ENCODE measurements at regions not wholly inside any gene's neighbourhood (a gene's known extent, or its start where the extent isn't known, plus 50 kb on each side); places are given as distances from the start of the nearest gene placed in this dataset.
A peak's percentile ranks its signal among the peaks of the same experiment; 100 is the strongest.

DNA sequence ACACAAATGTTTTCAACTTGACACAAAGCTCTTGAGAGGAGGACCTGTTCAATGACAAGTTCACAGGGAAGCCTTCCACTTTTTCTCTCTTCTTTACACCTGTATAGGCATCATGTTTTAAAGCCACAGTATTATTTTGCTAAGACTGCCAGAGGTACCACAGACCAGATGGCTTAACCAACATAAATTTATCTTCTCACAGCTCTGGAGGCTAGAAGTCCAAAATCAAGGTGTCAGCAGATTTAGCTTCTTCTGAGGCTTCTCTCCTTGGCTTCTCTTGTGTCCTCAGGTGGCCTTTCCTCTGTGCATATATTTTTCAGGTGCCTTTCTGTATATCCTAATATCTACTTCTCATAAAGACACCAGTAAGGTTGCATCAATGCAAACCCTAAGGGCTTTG lies 435.2 kb upstream of the GBE1 start:
- Histone ChIP-seq H3K9ac (ENCODE audit: low read length) (no peak overlapping the region), H3K4me1 (ENCODE audit: insufficient read depth, low read length) (no peaks in the 10 kb centered on the region), H3K36me3 (ENCODE audit: low read depth, low read length) (no peaks in the 10 kb centered on the region), H3K27me3 (ENCODE audit: low read length) (no peaks in the 10 kb centered on the region), H3K4me3 (ENCODE audit: low read length) (no peak overlapping the region), H3K27ac (ENCODE audit: low read length) (no peak overlapping the region), H3K79me2 (ENCODE audit: low read length) (no peaks in the 10 kb centered on the region), H4K20me1 (ENCODE audit: low read length) (no peaks in the 10 kb centered on the region), H2AFZ (ENCODE audit: low read length) (no peak overlapping the region), H3K4me2 (ENCODE audit: low read length) (no peak overlapping the region), H3K9me2 (replicated peaks; ENCODE audit: low read length) (no peaks in the 10 kb centered on the region), H3F3A (ENCODE audit: low read length, unreplicated experiment) (no peaks in the 10 kb centered on the region), H3K9me3 (ENCODE audit: low read length) (no peaks in the 10 kb centered on the region)
- DNase-seq (no peak), ATAC-seq (no peak)
- POLR2A ChIA-PET (ENCODE audit: unreplicated experiment) = no interaction called here
- no peak for TF ChIP-seq EZH2 (IDR thresholded peaks at IDR 0.05; ENCODE audit: low read length, unreplicated experiment)
- TF ChIP-seq EZH2phosphoT487 (IDR thresholded peaks at IDR 0.05; ENCODE audit: borderline replicate concordance, low read length) = no peak
- TF ChIP-seq, protein P1, sequence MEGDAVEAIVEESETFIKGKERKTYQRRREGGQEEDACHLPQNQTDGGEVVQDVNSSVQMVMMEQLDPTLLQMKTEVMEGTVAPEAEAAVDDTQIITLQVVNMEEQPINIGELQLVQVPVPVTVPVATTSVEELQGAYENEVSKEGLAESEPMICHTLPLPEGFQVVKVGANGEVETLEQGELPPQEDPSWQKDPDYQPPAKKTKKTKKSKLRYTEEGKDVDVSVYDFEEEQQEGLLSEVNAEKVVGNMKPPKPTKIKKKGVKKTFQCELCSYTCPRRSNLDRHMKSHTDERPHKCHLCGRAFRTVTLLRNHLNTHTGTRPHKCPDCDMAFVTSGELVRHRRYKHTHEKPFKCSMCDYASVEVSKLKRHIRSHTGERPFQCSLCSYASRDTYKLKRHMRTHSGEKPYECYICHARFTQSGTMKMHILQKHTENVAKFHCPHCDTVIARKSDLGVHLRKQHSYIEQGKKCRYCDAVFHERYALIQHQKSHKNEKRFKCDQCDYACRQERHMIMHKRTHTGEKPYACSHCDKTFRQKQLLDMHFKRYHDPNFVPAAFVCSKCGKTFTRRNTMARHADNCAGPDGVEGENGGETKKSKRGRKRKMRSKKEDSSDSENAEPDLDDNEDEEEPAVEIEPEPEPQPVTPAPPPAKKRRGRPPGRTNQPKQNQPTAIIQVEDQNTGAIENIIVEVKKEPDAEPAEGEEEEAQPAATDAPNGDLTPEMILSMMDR (conservative IDR thresholded peaks at IDR 0.05; ENCODE audit: low read depth, low read length) = no peak
- no TSS peak for BruUV-seq (replicated peaks)
- intact Hi-C loops (cut with micrococcal nuclease) = no loop called here
- CTCF ChIA-PET = no interaction called here

DNA sequence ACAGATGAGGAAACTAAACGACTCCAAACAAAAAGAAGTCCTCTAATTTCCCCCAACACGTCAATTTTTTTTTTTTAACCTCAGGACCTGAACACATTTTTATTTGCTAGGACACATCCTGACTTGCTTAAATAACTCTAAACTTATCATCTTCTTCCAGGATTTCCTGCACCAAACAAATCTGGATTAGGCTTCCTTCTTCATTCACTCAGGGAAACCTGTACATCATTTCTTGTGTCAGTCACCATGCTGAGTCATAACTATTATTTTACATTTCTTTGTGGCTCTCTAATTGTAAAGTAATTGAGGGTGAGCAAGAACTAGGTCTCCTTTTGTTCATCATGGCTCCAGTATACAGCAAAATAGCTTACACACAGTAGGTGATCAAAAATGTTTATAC lies 433.4 kb upstream of the GBE1 start:
- no peak overlapping the region for H3K4me2 ChIP-seq (ENCODE audit: low read length)
- H3K36me3 ChIP-seq (ENCODE audit: low read depth, low read length) = no peaks in the 10 kb centered on the region
- no peak overlapping the region for H3K4me3 ChIP-seq (ENCODE audit: low read length)
- ATAC-seq = peak; percentile 49
- ChIA-PET CTCF (interaction anchor here (0.7 kb wide), 1 partner anchor 775 kb away, joined by 3 read pairs; no protein-coding TSS in a partner anchor), POLR2A (ENCODE audit: unreplicated experiment) (no interaction called here)
- no peak overlapping the region for H2AFZ ChIP-seq (ENCODE audit: low read length)
- no peaks in the 10 kb centered on the region for H3K79me2 ChIP-seq (ENCODE audit: low read length)
- no peak overlapping the region for H3K9ac ChIP-seq (ENCODE audit: low read length)
- H3K9me2 ChIP-seq (replicated peaks; ENCODE audit: low read length) = no peaks in the 10 kb centered on the region
- no peaks in the 10 kb centered on the region for H3F3A ChIP-seq (ENCODE audit: low read length, unreplicated experiment)
- no peaks in the 10 kb centered on the region for H3K4me1 ChIP-seq (ENCODE audit: insufficient read depth, low read length)
- H4K20me1 ChIP-seq (ENCODE audit: low read length) = no peaks in the 10 kb centered on the region
- peak; percentile 29 for DNase-seq
- TF ChIP-seq EZH2phosphoT487 (IDR thresholded peaks at IDR 0.05; ENCODE audit: borderline replicate concordance, low read length) (no peak), EZH2 (IDR thresholded peaks at IDR 0.05; ENCODE audit: low read length, unreplicated experiment) (no peak)
- TF ChIP-seq, protein P1 (conservative IDR thresholded peaks at IDR 0.05; ENCODE audit: low read depth, low read length) = no peak
- intact Hi-C loops (cut with micrococcal nuclease) = no loop called here
- H3K27me3 ChIP-seq (ENCODE audit: low read length) = no peaks in the 10 kb centered on the region
- no TSS peak for BruUV-seq (replicated peaks)
- no peaks in the 10 kb centered on the region for H3K9me3 ChIP-seq (ENCODE audit: low read length)
- H3K27ac ChIP-seq (ENCODE audit: low read length) = no peak overlapping the region

DNA sequence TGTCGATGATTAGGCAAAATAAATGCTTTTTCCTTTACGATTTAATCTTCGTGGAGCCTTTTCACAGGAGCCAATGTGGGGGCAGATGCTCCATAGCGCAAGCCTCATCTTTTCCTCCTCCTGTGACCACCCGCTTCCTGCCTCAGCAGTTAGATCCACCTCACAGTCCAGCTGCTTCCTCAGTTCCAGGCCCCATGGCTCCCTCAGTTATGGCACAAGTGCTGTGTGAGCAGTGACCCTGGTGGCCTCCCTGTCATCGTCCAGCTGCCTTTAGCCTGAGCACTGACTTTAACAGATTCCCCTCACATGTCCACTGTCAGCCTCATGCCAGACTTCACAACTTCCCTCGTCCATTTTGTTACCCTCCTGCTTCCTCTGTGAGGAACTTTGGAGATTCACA lies 424.6 kb upstream of the GBE1 start:
- intact Hi-C loops (cut with micrococcal nuclease) = no loop called here
- Histone ChIP-seq H3K9me3 (ENCODE audit: low read length) (no peaks in the 10 kb centered on the region), H3F3A (ENCODE audit: low read length, unreplicated experiment) (no peaks in the 10 kb centered on the region), H3K27me3 (ENCODE audit: low read length) (no peaks in the 10 kb centered on the region), H4K20me1 (ENCODE audit: low read length) (no peaks in the 10 kb centered on the region), H2AFZ (ENCODE audit: low read length) (peak overlapping the region; percentile 49; the same call in 1 of the 2 replicates), H3K4me1 (ENCODE audit: insufficient read depth, low read length) (no peaks in the 10 kb centered on the region), H3K4me3 (ENCODE audit: low read length) (no peak overlapping the region), H3K79me2 (ENCODE audit: low read length) (no peaks in the 10 kb centered on the region), H3K4me2 (ENCODE audit: low read length) (no peak overlapping the region), H3K36me3 (ENCODE audit: low read depth, low read length) (no peaks in the 10 kb centered on the region), H3K9me2 (replicated peaks; ENCODE audit: low read length) (no peaks in the 10 kb centered on the region), H3K9ac (ENCODE audit: low read length) (no peak overlapping the region), H3K27ac (ENCODE audit: low read length) (no peak overlapping the region)
- no peak for ATAC-seq
- CTCF ChIA-PET = no interaction called here
- TF ChIP-seq, protein P1 (conservative IDR thresholded peaks at IDR 0.05; ENCODE audit: low read depth, low read length) = no peak
- no peak for TF ChIP-seq EZH2 (IDR thresholded peaks at IDR 0.05; ENCODE audit: low read length, unreplicated experiment)
- no peak for TF ChIP-seq EZH2phosphoT487 (IDR thresholded peaks at IDR 0.05; ENCODE audit: borderline replicate concordance, low read length)
- BruUV-seq (replicated peaks) = no TSS peak
- POLR2A ChIA-PET (ENCODE audit: unreplicated experiment) = no interaction called here
- no peak for DNase-seq

All from PC-3 (cell line).